ENCODE measurements at regions not wholly inside any gene's neighbourhood (a gene's known extent, or its start where the extent isn't known, plus 50 kb on each side); places are given as distances from the start of the nearest gene placed in this dataset.

DNA sequence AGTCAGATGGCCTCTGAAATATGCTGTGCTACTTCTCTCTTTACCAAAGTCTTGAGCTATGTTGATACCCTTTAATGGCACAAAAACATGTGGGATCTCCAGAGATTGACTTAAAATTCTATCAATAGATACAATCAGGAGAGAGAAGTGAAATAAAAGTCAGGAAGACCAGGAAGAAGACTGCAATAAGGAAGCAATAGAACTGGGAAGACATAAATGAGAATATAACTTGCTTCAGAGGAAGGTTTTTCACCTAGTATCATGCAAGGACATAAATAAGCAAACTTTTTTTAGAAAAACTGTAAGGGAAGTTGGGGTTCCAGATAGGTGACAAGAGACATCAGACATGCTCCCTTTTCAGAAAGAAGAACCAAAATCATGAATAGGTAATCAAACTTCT is 227.3 kb downstream of the XPNPEP1 start:
- Histone ChIP-seq H4K20me1 (ENCODE audit: insufficient read depth) (no peaks in the 10 kb centered on the region), H2AFZ (ENCODE audit: low read depth) (no peak overlapping the region), H3K4me3 (IDR thresholded peaks at IDR 0.05; ENCODE audit: insufficient read depth, low read depth, low read length) (no peak overlapping the region), H3K4me1 (ENCODE audit: low read depth, poor library complexity, severe bottlenecking) (peaks cover 53% of the 10 kb centered on the region), H3K27me3 (ENCODE audit: insufficient read depth, low read depth) (no peaks in the 10 kb centered on the region), H3K4me2 (peak overlapping the region; percentile 44; the same call in 1 of the 2 replicates), H3K27ac (peak overlapping the region; percentile 76), H3K36me3 (ENCODE audit: insufficient read depth) (no peaks in the 10 kb centered on the region), H3K79me2 (ENCODE audit: insufficient read depth, low read depth) (no peaks in the 10 kb centered on the region), H3K9ac (peak overlapping the region; percentile 42; the same call in 1 of the 2 replicates)
- TF ChIP-seq, protein P1, sequence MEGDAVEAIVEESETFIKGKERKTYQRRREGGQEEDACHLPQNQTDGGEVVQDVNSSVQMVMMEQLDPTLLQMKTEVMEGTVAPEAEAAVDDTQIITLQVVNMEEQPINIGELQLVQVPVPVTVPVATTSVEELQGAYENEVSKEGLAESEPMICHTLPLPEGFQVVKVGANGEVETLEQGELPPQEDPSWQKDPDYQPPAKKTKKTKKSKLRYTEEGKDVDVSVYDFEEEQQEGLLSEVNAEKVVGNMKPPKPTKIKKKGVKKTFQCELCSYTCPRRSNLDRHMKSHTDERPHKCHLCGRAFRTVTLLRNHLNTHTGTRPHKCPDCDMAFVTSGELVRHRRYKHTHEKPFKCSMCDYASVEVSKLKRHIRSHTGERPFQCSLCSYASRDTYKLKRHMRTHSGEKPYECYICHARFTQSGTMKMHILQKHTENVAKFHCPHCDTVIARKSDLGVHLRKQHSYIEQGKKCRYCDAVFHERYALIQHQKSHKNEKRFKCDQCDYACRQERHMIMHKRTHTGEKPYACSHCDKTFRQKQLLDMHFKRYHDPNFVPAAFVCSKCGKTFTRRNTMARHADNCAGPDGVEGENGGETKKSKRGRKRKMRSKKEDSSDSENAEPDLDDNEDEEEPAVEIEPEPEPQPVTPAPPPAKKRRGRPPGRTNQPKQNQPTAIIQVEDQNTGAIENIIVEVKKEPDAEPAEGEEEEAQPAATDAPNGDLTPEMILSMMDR (conservative IDR thresholded peaks at IDR 0.05; ENCODE audit: low read depth, low read length): no peak

DNA sequence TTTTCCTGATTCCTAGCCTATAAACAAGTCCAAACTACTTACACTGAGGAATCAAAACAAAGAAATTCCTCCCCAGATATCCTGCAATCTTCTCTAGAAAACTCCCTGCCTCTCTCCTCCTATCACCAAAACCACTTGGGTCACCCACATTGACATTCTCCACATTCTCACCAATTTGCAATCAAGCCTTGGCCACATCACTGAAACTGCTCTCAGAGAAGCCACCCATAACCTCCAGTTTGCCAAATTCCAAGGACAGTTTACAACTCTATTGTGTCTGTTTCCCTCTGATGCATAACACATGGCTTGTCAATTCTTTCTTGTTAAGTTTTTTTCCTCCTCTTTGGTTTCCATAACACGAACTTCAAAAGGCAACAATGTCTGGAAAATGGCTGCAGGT is 233.5 kb downstream of the XPNPEP1 start:
- Histone ChIP-seq H3K27ac (no peak overlapping the region), H2AFZ (ENCODE audit: low read depth) (no peak overlapping the region), H3K79me2 (ENCODE audit: insufficient read depth, low read depth) (no peaks in the 10 kb centered on the region), H3K4me3 (IDR thresholded peaks at IDR 0.05; ENCODE audit: insufficient read depth, low read depth, low read length) (no peak overlapping the region), H3K36me3 (ENCODE audit: insufficient read depth) (no peaks in the 10 kb centered on the region), H4K20me1 (ENCODE audit: insufficient read depth) (no peaks in the 10 kb centered on the region), H3K4me1 (ENCODE audit: low read depth, poor library complexity, severe bottlenecking) (peaks cover 3% of the 10 kb centered on the region), H3K9ac (no peak overlapping the region), H3K27me3 (ENCODE audit: insufficient read depth, low read depth) (no peaks in the 10 kb centered on the region), H3K4me2 (no peak overlapping the region)
- TF ChIP-seq, protein P1 (conservative IDR thresholded peaks at IDR 0.05; ENCODE audit: low read depth, low read length): no peak

DNA sequence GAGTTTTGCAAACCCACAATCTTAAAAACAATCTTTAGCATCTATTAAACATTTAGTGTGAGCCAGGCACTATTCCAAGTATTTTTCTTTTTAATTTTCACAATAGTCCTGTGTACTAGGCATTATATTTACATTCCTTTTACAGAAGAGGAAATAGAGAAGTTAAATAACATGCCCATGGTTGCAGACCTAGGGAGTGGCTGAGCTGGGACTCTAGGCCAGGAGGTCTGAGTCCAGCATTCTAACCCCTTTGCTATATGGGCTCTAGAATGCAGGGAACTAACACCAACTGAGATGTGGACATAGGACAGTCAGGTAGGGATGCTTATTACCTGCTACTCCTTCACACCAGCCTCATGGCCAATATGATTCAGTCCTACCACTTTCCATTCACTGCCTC is 243.8 kb downstream of the XPNPEP1 start:
- Histone ChIP-seq H3K9ac (no peak overlapping the region), H3K79me2 (ENCODE audit: insufficient read depth, low read depth) (no peaks in the 10 kb centered on the region), H3K27ac (no peak overlapping the region), H3K4me1 (ENCODE audit: low read depth, poor library complexity, severe bottlenecking) (no peaks in the 10 kb centered on the region), H3K4me2 (no peak overlapping the region), H3K27me3 (ENCODE audit: insufficient read depth, low read depth) (no peaks in the 10 kb centered on the region), H2AFZ (ENCODE audit: low read depth) (no peak overlapping the region), H3K36me3 (ENCODE audit: insufficient read depth) (no peaks in the 10 kb centered on the region), H4K20me1 (ENCODE audit: insufficient read depth) (no peaks in the 10 kb centered on the region), H3K4me3 (IDR thresholded peaks at IDR 0.05; ENCODE audit: insufficient read depth, low read depth, low read length) (no peak overlapping the region)
- TF ChIP-seq, protein P1 (conservative IDR thresholded peaks at IDR 0.05; ENCODE audit: low read depth, low read length): no peak

DNA sequence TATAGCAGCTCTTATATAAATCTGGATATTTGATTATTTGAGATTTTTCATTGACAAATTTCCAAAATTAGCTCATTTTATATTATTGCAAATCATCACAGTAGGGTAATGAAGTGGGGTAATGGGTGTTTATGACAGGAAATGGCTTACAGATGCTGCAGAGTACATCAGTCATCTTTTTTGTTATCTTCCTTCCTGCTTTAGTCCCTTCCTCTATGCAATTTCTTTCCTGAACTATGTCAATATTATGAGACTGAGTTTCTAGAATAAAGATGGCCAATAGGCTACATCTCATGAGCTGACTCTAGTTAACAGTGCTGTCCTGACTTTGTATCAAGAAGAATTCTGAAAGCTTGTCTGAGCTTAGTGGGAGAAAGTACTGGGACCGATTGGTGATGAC is 244.5 kb downstream of the XPNPEP1 start:
- H3K36me3 ChIP-seq (ENCODE audit: insufficient read depth): no peaks in the 10 kb centered on the region
- no peaks in the 10 kb centered on the region for H3K27me3 ChIP-seq (ENCODE audit: insufficient read depth, low read depth)
- H3K79me2 ChIP-seq (ENCODE audit: insufficient read depth, low read depth): no peaks in the 10 kb centered on the region
- TF ChIP-seq, protein P1 (conservative IDR thresholded peaks at IDR 0.05; ENCODE audit: low read depth, low read length): no peak
- H3K4me3 ChIP-seq (IDR thresholded peaks at IDR 0.05; ENCODE audit: insufficient read depth, low read depth, low read length): no peak overlapping the region
- H2AFZ ChIP-seq (ENCODE audit: low read depth): no peak overlapping the region
- H4K20me1 ChIP-seq (ENCODE audit: insufficient read depth): no peaks in the 10 kb centered on the region
- H3K4me2 ChIP-seq: no peak overlapping the region
- H3K4me1 ChIP-seq (ENCODE audit: low read depth, poor library complexity, severe bottlenecking): no peaks in the 10 kb centered on the region
- no peak overlapping the region for H3K27ac ChIP-seq
- no peak overlapping the region for H3K9ac ChIP-seq

Data from KMS-11 (cell line).